IMR-90 (cell line): ENCODE measurements at regions not wholly inside any gene's neighbourhood (a gene's known extent, or its start where the extent isn't known, plus 50 kb on each side); places are given as distances from the start of the nearest gene placed in this dataset.

ENCODE experiments used
- BHLHE40 ChIP-seq: fragments of 150-350 bp; IDR thresholded peaks from 2 replicates; pipeline ENCODE4 v1.6.1; 2016; ENCODE audit warnings: mild to moderate bottlenecking, low read depth, low read length
- CEBPB ChIP-seq: IDR thresholded peaks from 2 replicates; pipeline ENCODE4 v1.6.1; 2012; ENCODE audit warnings: low read depth, low read length, improper control_type of control experiment
- CHD1 ChIP-seq: IDR thresholded peaks from 2 replicates; pipeline ENCODE4 v1.6.1; 2012; ENCODE audit warnings: low read depth, low read length, improper control_type of control experiment
- CTCF ChIP-seq: conservative IDR thresholded peaks from 2 replicates; pipeline ENCODE4 v1.5.1; 2012; ENCODE audit warnings: mild to moderate bottlenecking, low read depth, low read length, improper control_type of control experiment
- FOS ChIP-seq: fragments of 150-350 bp; IDR thresholded peaks from 2 replicates; pipeline ENCODE4 v1.6.1; 2016; ENCODE audit warnings: low read depth, low read length
- MAZ ChIP-seq: IDR thresholded peaks from 2 replicates; pipeline ENCODE4 v1.6.1; 2012; ENCODE audit warnings: low read depth, mild to moderate bottlenecking, low read length, improper control_type of control experiment, moderate library complexity, borderline replicate concordance
- MXI1 ChIP-seq: IDR thresholded peaks from 2 replicates; pipeline ENCODE4 v1.6.1; 2012; ENCODE audit warnings: low read depth, mild to moderate bottlenecking, low read length, moderate library complexity, borderline replicate concordance
- POLR2A ChIP-seq: IDR thresholded peaks from 2 replicates; pipeline ENCODE4 v1.6.1; 2012; ENCODE audit warnings: mild to moderate bottlenecking, low read depth, low read length
- RCOR1 ChIP-seq: IDR thresholded peaks from 2 replicates; pipeline ENCODE4 v1.6.1; 2012; ENCODE audit warnings: mild to moderate bottlenecking, low read length, improper control_type of control experiment; ENCODE audit not compliant: insufficient replicate concordance
- RFX5 ChIP-seq: IDR thresholded peaks from 2 replicates; pipeline ENCODE4 v1.8.0; 2012; ENCODE audit warnings: low read depth, mild to moderate bottlenecking, low read length, moderate library complexity
- SMC3 ChIP-seq: fragments of 150-350 bp; IDR thresholded peaks from 2 replicates; pipeline ENCODE4 v1.6.1; 2016; ENCODE audit warnings: low read depth, mild to moderate bottlenecking, antibody characterized with exemption, low read length, moderate library complexity
- USF2 ChIP-seq: fragments of 150-350 bp; IDR thresholded peaks from 2 replicates; pipeline ENCODE4 v1.6.1; 2017; ENCODE audit warnings: mild to moderate bottlenecking, antibody characterized with exemption, low read length, low read depth

GRCh38 chr15:62325597-62325996 lies 160.5 kb upstream of the C2CD4B start:
- TF ChIP-seq CTCF (no peak), RFX5 (no peak), POLR2A (no peak), BHLHE40 (no peak), MXI1 (no peak), SMC3 (no peak), USF2 (no peak), RCOR1 (no peak), MAZ (no peak), FOS (no peak), CEBPB (no peak), CHD1 (no peak)
